WTC11 (cell line): ENCODE measurements at regions not wholly inside any gene's neighbourhood (a gene's known extent, or its start where the extent isn't known, plus 50 kb on each side); places are given as distances from the start of the nearest gene placed in this dataset.

Experiments used
- ATAC-seq: fragments of 200-7000 bp; cut with Tn5 transposase; 2 replicates; pipeline ENCODE4 v1.10.0; 2021; ENCODE audit warnings: mild to moderate bottlenecking, moderate library complexity
- CTCF ChIA-PET: fragments of 300-600 bp; sonication (Branson Sonifier 250); formaldehyde crosslinking; loops from one replicate; lab custom pipeline; 2021; ENCODE audit warnings: antibody characterized with exemption; lab: Charles Lee
- POLR2A ChIA-PET: fragments of 350-600 bp; sonication (Branson Sonifier 250); formaldehyde crosslinking; loops from one replicate; lab custom pipeline; 2021; ENCODE audit warnings: antibody characterized with exemption; lab: Charles Lee
- DNase-seq: peaks from one replicate; pipeline ENCODE4 v3.0.0; 2021; ENCODE audit warnings: low spot score
- H3K27ac Mint-ChIP-seq: 2 replicates; pipeline ENCODE4 v1.8.0; 2021; ENCODE audit warnings: mixed read lengths
- H3K27me3 Mint-ChIP-seq: 2 replicates; pipeline ENCODE4 v1.8.0; 2021; ENCODE audit warnings: low read depth, mild to moderate bottlenecking, moderate library complexity, mixed read lengths
- H3K36me3 Mint-ChIP-seq: 2 replicates; pipeline ENCODE4 v1.8.0; 2021; ENCODE audit warnings: mixed read lengths
- H3K4me1 Mint-ChIP-seq: 2 replicates; pipeline ENCODE4 v1.8.0; 2022; ENCODE audit warnings: mixed read lengths
- H3K4me3 Mint-ChIP-seq: 2 replicates; pipeline ENCODE4 v1.8.0; 2021; ENCODE audit warnings: mild to moderate bottlenecking, moderate library complexity, mixed read lengths
- H3K9me3 Mint-ChIP-seq: 2 replicates; pipeline ENCODE4 v1.8.0; 2021; ENCODE audit warnings: mixed read lengths
- CDX4 ChIP-seq: fragments of 250-450 bp; sonication (Bioruptor Pico); IDR thresholded peaks from 2 replicates; pipeline ENCODE4 v1.9.0; 2021; ENCODE audit warnings: moderate library complexity, mild to moderate bottlenecking, inconsistent platforms, borderline replicate concordance
- ELF4 ChIP-seq: sonication (generic); formaldehyde crosslinking; IDR thresholded peaks from 2 replicates; pipeline ENCODE4 v1.8.1; 2022; ENCODE audit warnings: low read depth, mild to moderate bottlenecking, moderate library complexity, missing genetic modification reagents
- EMX1 ChIP-seq: fragments of 250-450 bp; sonication (Bioruptor Pico); IDR thresholded peaks from 2 replicates; pipeline ENCODE4 v1.8.0; 2021; ENCODE audit warnings: mild to moderate bottlenecking
- ESRRA ChIP-seq: sonication (generic); formaldehyde crosslinking; IDR thresholded peaks from 2 replicates; pipeline ENCODE4 v1.8.1; 2022; ENCODE audit warnings: mild to moderate bottlenecking, missing genetic modification reagents, borderline replicate concordance
- ETV6 ChIP-seq: sonication (generic); formaldehyde crosslinking; IDR thresholded peaks from 2 replicates; pipeline ENCODE4 v1.8.1; 2022; ENCODE audit warnings: mild to moderate bottlenecking, missing genetic modification reagents
- FOXK1 ChIP-seq: sonication (generic); formaldehyde crosslinking; IDR thresholded peaks from 2 replicates; pipeline ENCODE4 v1.8.0; 2022; ENCODE audit warnings: mild to moderate bottlenecking, moderate library complexity, missing genetic modification reagents
- FOXP4 ChIP-seq: sonication (generic); formaldehyde crosslinking; IDR thresholded peaks from 2 replicates; pipeline ENCODE4 v1.8.0; 2022; ENCODE audit warnings: mild to moderate bottlenecking, missing genetic modification reagents
- GRHL2 ChIP-seq: fragments of 250-450 bp; sonication (Bioruptor Pico); IDR thresholded peaks from 2 replicates; pipeline ENCODE4 v1.8.0; 2022; ENCODE audit warnings: mild to moderate bottlenecking, moderate library complexity; ENCODE audit not compliant: insufficient replicate concordance, severe bottlenecking
- HMGA2 ChIP-seq: fragments of 250-450 bp; sonication (Bioruptor Pico); IDR thresholded peaks from 2 replicates; pipeline ENCODE4 v1.4.0; 2021; ENCODE audit warnings: mild to moderate bottlenecking, moderate library complexity
- IRF1 ChIP-seq: sonication (generic); formaldehyde crosslinking; IDR thresholded peaks from 2 replicates; pipeline ENCODE4 v1.8.0; 2023; ENCODE audit warnings: missing genetic modification reagents
- JAZF1 ChIP-seq: fragments of 250-450 bp; sonication (Bioruptor Pico); IDR thresholded peaks from 2 replicates; pipeline ENCODE4 v1.9.0; 2021; ENCODE audit warnings: moderate library complexity, mild to moderate bottlenecking, inconsistent platforms
- PRRX2 ChIP-seq: fragments of 250-450 bp; sonication (Bioruptor Pico); IDR thresholded peaks from 2 replicates; pipeline ENCODE4 v1.8.0; 2021; ENCODE audit warnings: mild to moderate bottlenecking
- SMAD3 ChIP-seq: sonication (generic); formaldehyde crosslinking; IDR thresholded peaks from 2 replicates; pipeline ENCODE4 v1.8.0; 2022; ENCODE audit warnings: missing genetic modification reagents, mild to moderate bottlenecking, borderline replicate concordance
- SP1 ChIP-seq: sonication (generic); formaldehyde crosslinking; conservative IDR thresholded peaks from 2 replicates; pipeline ENCODE4 v1.8.1; 2022; ENCODE audit warnings: missing genetic modification reagents
- USF2 ChIP-seq: sonication (generic); formaldehyde crosslinking; IDR thresholded peaks from 2 replicates; pipeline ENCODE4 v1.8.1; 2023; ENCODE audit warnings: mild to moderate bottlenecking, missing genetic modification reagents, moderate library complexity
- ZBTB21 ChIP-seq: sonication (generic); formaldehyde crosslinking; IDR thresholded peaks from 2 replicates; pipeline ENCODE4 v1.8.1; 2023; ENCODE audit warnings: mild to moderate bottlenecking, missing genetic modification reagents, borderline replicate concordance
- ZNF512 ChIP-seq: sonication (generic); formaldehyde crosslinking; IDR thresholded peaks from 2 replicates; pipeline ENCODE4 v1.8.1; 2022; ENCODE audit warnings: missing genetic modification reagents, borderline replicate concordance
- ZSCAN18 ChIP-seq: fragments of 250-450 bp; sonication (Bioruptor Pico); IDR thresholded peaks from 2 replicates; pipeline ENCODE4 v2.1.2; 2022; ENCODE audit warnings: mild to moderate bottlenecking, moderate library complexity

- TF ChIP-seq FOXP4 (CRISPR knock-in tag): no peak
- TF ChIP-seq ELF4 (CRISPR knock-in tag): no peak
- no peak for TF ChIP-seq ZBTB21 (CRISPR knock-in tag)
- no peak for TF ChIP-seq IRF1 (CRISPR knock-in tag)
- TF ChIP-seq SMAD3 (CRISPR knock-in tag): no peak
- TF ChIP-seq ETV6: no peak
- TF ChIP-seq ESRRA: no peak
- no peak for TF ChIP-seq GRHL2 (CRISPR knock-in tag)
- no peak for TF ChIP-seq USF2 (CRISPR knock-in tag)
- no peak for TF ChIP-seq FOXK1 (CRISPR knock-in tag)
- no peak for TF ChIP-seq JAZF1 (CRISPR knock-in tag)
- no peak for TF ChIP-seq HMGA2 (CRISPR knock-in tag)
- TF ChIP-seq PRRX2: no peak
- no peak for TF ChIP-seq EMX1 (CRISPR knock-in tag)
- no peak for TF ChIP-seq ZSCAN18 (CRISPR knock-in tag)
- TF ChIP-seq, all 79 proteins: peak for 0
These were observed 420.8 kb downstream of the CCDC91 start (continued) for GRCh38 chr12:28611115-28611435.

- H3K36me3 Mint-ChIP-seq: peaks cover 22% of the 10 kb centered on the region
These were observed 421.2 kb downstream of the CCDC91 start for GRCh38 chr12:28611449-28611848.

More at GRCh38 chr12:28611449-28611848, 421.2 kb downstream of the CCDC91 start:
- peaks cover 28% of the 10 kb centered on the region for H3K4me1 Mint-ChIP-seq
- TF ChIP-seq ZSCAN18 (CRISPR knock-in tag) (no peak), SP1 (CRISPR knock-in tag) (no peak), CDX4 (CRISPR knock-in tag) (no peak), ZNF512 (no peak)
- peak overlapping the region; percentile 69; the same call in 1 of the 2 replicates for H3K27ac Mint-ChIP-seq
- no peak overlapping the region for H3K4me3 Mint-ChIP-seq
- CTCF ChIA-PET: no interaction called here
- H3K9me3 Mint-ChIP-seq: peaks cover 27% of the 10 kb centered on the region
- POLR2A ChIA-PET: no interaction called here
- ATAC-seq (0 out of 2 replicates have a peak, but pooled peaks have one; percentile 28), DNase-seq (no peak)
- H3K27me3 Mint-ChIP-seq: no peaks in the 10 kb centered on the region
